ENCODE measurements at regions not wholly inside any gene's neighbourhood (a gene's known extent, or its start where the extent isn't known, plus 50 kb on each side); places are given as distances from the start of the nearest gene placed in this dataset.

DNA sequence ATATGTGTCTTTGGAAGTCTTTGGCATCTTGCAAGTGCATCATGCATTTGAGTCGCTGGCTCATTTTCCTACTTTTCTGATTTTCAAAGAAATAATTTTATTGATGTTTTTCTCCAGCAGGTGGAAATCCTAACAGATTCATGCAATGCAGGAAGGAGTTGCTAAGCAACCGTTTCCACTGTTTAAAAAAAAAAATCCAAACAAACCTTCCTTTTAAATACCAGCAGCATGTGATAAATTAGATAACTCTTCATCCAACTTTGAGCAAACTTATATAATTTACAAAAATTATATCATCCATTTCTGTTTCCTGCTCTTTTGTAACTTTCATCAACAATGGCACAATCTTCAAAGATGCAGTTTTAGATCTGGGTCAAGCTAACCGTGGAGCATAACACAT is 364.1 kb downstream of the MFSD1 start:
- DNase-seq (ENCODE audit: low read depth in 4 of 4, low spot score in 3 of 4): no peak

DNA sequence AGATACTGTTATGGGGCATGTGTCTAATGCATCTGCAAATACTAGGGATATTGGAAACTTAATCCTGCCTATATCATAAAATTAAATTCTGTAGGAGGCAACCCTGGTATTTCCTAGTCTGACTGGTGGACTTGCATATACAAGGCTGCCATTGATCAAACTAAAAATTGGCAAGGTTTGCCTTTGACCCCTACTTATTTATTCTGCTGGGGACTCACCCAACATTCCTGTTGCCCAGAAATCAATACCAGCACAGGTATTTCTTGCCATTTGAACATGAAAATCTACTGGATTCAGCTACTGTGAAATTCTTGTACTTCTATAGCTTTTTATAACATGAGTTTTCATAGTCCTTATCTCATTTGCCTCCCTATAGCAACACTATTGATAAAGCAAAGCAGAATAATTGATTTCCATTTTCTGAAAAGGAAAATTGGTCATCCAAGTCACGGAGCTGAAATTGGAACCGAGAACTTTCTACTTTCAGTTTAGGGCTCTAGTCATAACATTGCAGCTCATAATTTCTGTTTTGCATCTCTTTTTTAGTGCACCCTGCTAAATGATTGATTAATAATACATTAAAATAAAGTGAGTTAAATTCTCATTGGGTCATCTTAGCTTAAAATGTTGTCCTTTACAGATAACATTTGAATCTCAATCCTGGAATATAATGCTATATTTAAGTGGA is 365.2 kb downstream of the MFSD1 start:
- no peak for DNase-seq (ENCODE audit: low read depth in 4 of 4, low spot score in 3 of 4)

GRCh38 chr3:159168788-159169187 is 366.9 kb downstream of the MFSD1 start:
- no peak for DNase-seq (ENCODE audit: low read depth in 4 of 4, low spot score in 3 of 4)

GRCh38 chr3:159169828-159170227 is 368.0 kb downstream of the MFSD1 start:
- no peak for DNase-seq (ENCODE audit: low read depth in 4 of 4, low spot score in 3 of 4)

DNA sequence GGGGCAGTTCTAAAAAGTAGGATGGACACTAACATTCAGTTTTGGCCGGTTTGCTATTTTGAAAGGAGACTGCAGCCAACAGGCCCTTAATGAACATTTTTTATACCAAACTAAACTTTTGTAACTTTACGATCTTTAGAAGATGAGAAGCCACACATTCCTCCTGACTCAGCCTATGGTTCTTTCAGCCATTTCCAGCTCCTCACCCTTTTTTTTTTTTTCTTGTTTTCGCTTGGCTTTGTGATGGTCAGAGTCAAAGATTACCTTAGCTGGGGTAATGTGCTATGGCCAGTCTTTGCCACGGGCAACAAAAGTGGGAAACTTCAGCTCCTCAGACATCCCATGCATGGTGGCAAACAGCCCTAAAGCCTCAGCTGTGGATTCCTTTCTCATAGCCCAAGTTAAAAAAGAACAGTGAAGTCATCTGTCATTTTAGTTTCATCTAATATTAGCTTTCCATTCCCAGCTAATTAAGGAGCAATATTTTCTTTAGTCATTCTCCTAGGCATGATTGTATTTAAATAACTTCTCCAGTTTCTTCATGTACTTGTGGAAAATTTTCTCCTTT is 368.7 kb downstream of the MFSD1 start:
- DNase-seq (ENCODE audit: low read depth in 4 of 4, low spot score in 3 of 4): no peak

DNA sequence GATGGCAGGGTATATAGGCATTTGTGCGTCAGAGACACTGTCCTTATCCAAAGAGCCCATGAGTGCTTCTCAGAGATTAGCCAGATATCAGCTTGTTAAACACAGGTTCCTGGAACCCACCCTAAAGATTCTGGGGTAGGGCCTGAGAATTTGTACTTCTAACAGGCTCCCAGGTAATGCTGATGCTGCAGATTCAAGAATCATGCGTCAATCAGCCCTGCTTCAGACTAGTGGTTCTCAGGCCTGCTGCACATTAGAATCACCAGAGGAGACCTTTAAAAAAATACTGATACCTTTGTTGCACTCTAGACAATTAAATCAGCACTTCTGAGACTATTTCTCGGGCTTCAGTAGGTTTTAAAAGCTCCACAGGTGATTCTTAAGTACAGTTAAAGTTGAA is 369.5 kb downstream of the MFSD1 start:
- no peak for DNase-seq (ENCODE audit: low read depth in 4 of 4, low spot score in 3 of 4)

DNA sequence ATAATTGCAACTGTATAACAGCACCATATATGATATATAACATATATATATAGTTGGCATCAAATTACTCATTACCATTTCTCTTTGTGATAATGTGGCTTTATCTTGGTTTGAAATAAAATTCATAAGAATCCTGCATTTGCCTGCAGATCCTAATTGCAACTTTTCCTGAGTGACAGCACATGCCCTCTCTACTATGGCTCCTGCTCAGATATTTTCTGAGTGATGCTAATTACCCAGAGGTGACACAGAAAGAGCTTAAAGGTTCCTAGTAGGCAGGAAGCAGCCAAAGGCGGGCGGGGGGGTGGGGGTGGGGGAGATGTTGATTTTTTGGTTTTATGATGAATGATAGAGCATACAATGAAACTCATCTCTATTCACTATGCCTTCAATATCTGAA is 370.6 kb downstream of the MFSD1 start:
- no peak for DNase-seq (ENCODE audit: low read depth in 4 of 4, low spot score in 3 of 4)

DNA sequence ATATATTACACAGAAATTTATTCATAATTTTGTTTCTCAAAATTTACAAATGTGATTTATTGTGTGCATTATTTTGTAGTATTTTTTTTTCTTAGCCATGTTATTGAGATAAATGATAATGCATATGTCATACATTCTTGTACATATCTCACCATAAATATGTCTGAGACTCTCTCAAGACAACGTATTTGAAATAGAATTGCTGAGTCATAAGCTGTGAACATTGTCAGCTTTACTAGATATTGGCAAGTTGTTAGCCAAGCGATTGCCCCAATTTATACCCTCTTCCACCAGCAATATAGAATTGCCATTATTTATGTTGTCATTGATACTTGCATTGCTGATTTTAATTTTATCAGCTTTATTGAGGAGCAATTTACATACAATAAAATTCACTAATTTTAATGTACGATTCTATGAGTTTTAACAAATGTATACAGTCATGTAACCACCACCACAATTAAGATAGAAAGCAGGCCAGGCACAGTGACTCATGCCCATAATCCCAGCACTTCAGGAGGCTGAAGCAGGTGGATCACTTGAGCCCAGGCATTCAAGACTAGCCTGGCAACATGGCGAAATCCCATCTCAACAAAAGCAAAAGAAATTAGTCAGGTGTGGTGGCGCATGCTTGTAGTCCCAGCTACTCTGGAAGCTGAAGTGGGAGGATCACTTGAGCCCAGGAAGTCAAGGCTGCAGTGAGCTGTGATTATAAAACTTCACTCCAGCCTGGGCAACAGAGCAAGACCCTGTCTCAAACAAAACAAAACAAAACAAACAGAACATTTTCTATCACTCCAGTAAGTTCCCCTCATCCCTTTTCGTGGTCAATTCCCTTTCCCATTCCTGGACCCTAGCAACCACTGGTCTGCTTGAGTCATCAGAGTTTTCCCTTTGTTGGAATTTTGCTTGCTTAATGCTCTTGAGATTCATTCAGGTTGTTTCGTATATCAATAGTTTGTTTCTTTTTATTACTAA is 373.1 kb downstream of the MFSD1 start:
- no peak for DNase-seq (ENCODE audit: low read depth in 4 of 4, low spot score in 3 of 4)

DNA sequence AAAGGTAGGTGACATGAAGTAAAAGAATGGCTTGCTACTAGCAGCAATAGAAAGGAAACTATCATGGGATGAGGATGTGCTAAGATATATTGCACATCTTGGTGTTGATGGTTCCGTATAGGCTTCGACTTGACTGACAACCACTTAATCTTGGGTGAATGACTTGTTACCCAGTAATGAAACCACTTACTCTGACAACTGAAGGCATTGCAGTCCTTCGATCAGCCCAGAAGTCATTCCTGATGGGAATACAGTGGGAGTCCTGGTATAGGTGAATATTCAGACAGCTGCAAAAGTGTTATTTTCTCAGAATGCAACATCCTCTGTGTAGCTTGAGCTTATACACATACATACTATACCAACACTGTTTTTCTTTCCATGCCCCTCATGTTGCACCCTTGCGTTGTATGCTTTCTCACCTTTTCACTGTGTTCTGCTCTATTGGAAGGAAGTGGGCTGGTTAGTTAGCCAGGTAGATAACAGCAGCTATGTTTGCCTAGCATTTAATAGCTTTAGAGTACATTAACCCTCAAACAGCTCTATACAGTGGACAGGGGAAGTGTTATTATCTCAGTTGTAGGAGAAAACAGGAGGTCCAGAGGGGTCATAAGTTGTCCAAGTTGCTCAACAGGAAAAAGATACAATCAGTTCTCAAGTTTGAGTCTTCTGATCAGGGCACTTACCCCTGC is 376.5 kb downstream of the MFSD1 start:
- no peak for DNase-seq (ENCODE audit: low read depth in 4 of 4, low spot score in 3 of 4)

DNA sequence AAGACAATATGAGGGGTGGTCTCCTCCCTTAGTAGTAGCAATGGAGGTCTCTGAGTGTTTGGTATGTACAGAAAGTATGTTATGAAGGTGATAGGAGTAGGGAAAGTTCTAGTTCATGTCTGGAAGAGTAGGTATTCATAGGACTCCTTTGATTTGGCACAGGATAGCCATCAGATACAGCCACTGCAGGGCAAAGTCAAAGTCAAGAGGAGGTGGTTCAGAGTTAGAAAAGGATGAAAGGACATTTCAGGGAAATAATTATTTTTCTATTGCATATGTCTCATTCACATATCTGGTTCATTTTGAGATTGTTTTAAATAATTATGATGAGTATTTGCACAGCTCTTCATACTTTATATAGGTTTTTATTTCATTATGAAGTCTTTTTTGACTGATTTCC is 381.1 kb downstream of the MFSD1 start:
- DNase-seq (ENCODE audit: low read depth in 4 of 4, low spot score in 3 of 4): no peak

DNA sequence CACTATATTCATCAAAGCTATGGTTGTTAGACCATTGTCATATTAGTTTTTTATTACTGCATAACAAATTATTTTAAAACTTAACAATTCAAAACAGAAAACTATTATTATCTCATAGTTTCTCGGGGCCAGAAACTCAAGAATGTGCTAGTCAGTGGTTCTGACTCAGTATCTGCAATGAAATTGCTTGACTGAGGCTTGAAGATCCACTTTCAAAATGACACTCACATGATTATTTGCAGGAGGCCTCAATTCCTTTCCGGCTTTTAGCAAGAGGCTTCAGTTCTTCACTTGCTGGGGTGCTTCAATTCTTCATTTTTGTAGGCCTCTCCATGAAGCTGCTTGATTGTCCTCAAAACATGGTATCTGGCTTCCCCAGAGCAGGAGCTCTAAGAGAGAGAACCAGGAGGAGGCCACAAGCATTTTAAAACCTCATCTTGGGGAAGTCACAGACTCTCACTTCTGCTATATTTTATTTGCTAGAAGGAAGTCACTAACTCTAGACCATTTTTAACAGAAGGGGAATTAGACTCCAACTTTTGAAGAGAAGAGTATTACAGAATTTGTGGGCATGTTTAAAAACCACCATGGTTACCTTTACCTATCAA is 383.7 kb downstream of the MFSD1 start:
- DNase-seq (ENCODE audit: low read depth in 4 of 4, low spot score in 3 of 4): no peak

DNA sequence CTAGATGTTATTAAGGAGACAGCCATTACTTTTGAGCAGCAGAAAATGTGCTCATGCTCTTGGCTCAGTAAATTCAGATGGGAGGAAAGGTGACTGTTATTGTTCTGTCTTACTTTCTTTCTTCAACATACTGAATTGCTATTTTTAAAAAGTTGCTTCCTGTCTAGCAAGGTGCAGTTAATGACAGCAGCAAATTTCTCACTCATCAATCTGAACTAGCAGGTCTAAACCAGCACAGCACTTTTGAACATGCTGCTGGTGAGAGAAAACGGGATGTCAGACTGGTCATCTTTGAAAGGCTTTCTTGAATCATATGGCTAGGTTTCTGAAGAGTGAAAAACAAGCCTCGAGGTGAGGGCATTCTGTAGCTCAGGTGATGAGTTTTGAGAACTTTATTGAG is 384.7 kb downstream of the MFSD1 start:
- no peak for DNase-seq (ENCODE audit: low read depth in 4 of 4, low spot score in 3 of 4)

- DNase-seq (ENCODE audit: low read depth in 4 of 4, low spot score in 3 of 4): no peak
These were observed 385.4 kb downstream of the MFSD1 start for GRCh38 chr3:159187232-159187631.

GRCh38 chr3:159187706-159188105 is 385.9 kb downstream of the MFSD1 start:
- DNase-seq (ENCODE audit: low read depth in 4 of 4, low spot score in 3 of 4): no peak

DNA sequence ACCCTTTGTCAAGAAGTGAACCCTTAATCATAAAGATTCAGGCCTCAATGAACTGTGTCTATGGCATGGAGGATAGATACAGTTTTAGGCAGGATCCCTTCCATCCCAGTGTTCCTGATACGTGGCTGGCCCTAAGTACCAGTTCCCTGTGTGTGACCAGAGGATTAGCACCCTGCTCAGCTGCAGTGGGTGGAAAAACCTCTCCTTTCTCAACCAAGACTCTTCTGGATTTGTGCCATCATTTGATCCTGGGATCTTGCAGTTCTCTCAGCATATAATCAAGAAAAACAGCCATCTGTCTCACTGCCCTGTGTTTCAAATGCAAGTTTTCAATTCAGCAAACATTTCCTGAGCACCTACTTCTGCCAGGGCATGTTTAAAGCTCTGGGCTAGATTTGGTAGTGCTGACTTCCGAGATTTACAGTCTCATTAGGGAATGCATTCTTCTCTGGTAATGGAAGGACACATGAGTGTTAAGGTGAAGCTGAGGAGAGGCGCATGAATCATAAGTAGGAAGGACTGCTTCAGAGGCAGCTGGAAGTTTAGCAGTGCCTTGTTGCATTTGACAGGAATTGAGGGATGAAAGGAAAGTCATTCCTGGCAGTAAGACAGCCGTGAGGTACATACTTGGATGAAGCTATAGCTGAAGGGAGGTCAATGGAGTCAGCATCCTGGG is 388.3 kb downstream of the MFSD1 start:
- DNase-seq (ENCODE audit: low read depth in 4 of 4, low spot score in 3 of 4): no peak

GRCh38 chr3:159191447-159191846 is 389.6 kb downstream of the MFSD1 start:
- no peak for DNase-seq (ENCODE audit: low read depth in 4 of 4, low spot score in 3 of 4)

- DNase-seq (ENCODE audit: low read depth in 4 of 4, low spot score in 3 of 4): no peak
These were observed 394.5 kb downstream of the MFSD1 start for GRCh38 chr3:159196359-159196758.

DNA sequence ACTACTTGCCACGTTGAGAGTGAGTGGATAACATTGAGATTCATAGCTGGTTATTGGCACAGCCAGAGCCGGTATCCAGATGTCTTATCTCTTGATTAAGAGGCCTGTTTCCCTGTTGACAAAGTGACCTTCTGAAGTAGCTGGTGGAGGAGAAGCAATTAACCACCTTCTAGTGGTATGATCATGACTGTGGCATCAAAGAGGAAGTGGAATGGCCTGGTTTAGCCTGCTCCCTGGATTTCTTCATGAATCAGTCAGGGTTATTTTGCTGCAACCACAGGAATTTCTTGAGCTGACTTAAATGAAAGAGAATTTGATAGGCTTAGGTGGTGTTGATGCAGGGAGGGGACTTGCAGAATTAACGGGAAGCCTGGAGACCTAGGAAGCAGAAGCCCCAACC is 398.3 kb downstream of the MFSD1 start:
- no peak for DNase-seq (ENCODE audit: low read depth in 4 of 4, low spot score in 3 of 4)

- no peak for DNase-seq (ENCODE audit: low read depth in 4 of 4, low spot score in 3 of 4)
These were observed 406.2 kb downstream of the MFSD1 start for GRCh38 chr3:159208050-159208449.

- DNase-seq (ENCODE audit: low read depth in 4 of 4, low spot score in 3 of 4): no peak
These were observed 407.6 kb downstream of the MFSD1 start for GRCh38 chr3:159209459-159209858.

Measured in right renal pelvis (tissue), 4 donors.